RWPE2 (cell line): ENCODE measurements at regions not wholly inside any gene's neighbourhood (a gene's known extent, or its start where the extent isn't known, plus 50 kb on each side); places are given as distances from the start of the nearest gene placed in this dataset.

ENCODE experiments used
- ATAC-seq: fragments of 200-7000 bp; cut with Tn5 transposase; 3 replicates; pipeline ENCODE4 v1.9.1; 2021; ENCODE audit warnings: low read depth
- DNase-seq: peaks from one replicate; pipeline ENCODE4 v3.0.0-alpha.2; 2020; ENCODE audit warnings: low spot score
- H3K27ac ChIP-seq: fragments of 450-650 bp; 2 replicates; pipeline ENCODE4 v1.5.1; 2017; ENCODE audit warnings: mild to moderate bottlenecking; ENCODE audit not compliant: poor library complexity, severe bottlenecking
- H3K27me3 ChIP-seq: fragments of 250-450 bp; sonication (Bioruptor Pico); 2 replicates; pipeline ENCODE4 v1.5.1; 2021; ENCODE audit warnings: mild to moderate bottlenecking, moderate library complexity; ENCODE audit not compliant: insufficient read depth, poor library complexity, severe bottlenecking
- H3K36me3 ChIP-seq: fragments of 250-450 bp; sonication (Bioruptor Pico); 2 replicates; pipeline ENCODE4 v1.5.1; 2020; ENCODE audit warnings: low read depth, mild to moderate bottlenecking, moderate library complexity
- H3K4me1 ChIP-seq: fragments of 250-450 bp; sonication (Bioruptor Pico); 2 replicates; pipeline ENCODE4 v1.5.1; 2021; ENCODE audit warnings: mild to moderate bottlenecking, moderate library complexity; ENCODE audit not compliant: insufficient read depth, poor library complexity, severe bottlenecking
- H3K4me3 ChIP-seq: fragments of 250-450 bp; sonication (Bioruptor Pico); 2 replicates; pipeline ENCODE4 v1.5.1; 2021; ENCODE audit warnings: mild to moderate bottlenecking, moderate library complexity; ENCODE audit not compliant: severe bottlenecking
- H3K9me3 ChIP-seq: fragments of 250-450 bp; sonication (Bioruptor Pico); 2 replicates; pipeline ENCODE4 v1.5.1; 2021; ENCODE audit warnings: mild to moderate bottlenecking, moderate library complexity; ENCODE audit not compliant: severe bottlenecking
- CTCF ChIP-seq: fragments of 450-650 bp; IDR thresholded peaks from one replicate; pipeline ENCODE4 v1.5.1; 2017; ENCODE audit warnings: mild to moderate bottlenecking, moderate library complexity; ENCODE audit not compliant: poor library complexity, severe bottlenecking

GRCh38 chr1:30407865-30408580, 315.4 kb downstream of the MATN1 start:
- H3K4me1 ChIP-seq = no peaks in the 10 kb centered on the region
- no peaks in the 10 kb centered on the region for H3K9me3 ChIP-seq

GRCh38 chr1:30406996-30407864, 316.2 kb downstream of the MATN1 start:
- DNase-seq = peak; percentile 38
- H3K27me3 ChIP-seq = no peaks in the 10 kb centered on the region
- ATAC-seq = no peak
- TF ChIP-seq CTCF = no peak
- H3K27ac ChIP-seq = no peak overlapping the region
- H3K9me3 ChIP-seq = no peaks in the 10 kb centered on the region
- no peaks in the 10 kb centered on the region for H3K4me1 ChIP-seq
- H3K36me3 ChIP-seq = no peaks in the 10 kb centered on the region
- no peak overlapping the region for H3K4me3 ChIP-seq

More at GRCh38 chr1:30407865-30408580, 315.4 kb downstream of the MATN1 start:
- ATAC-seq (peak; percentile 31; the same call in 1 of the 3 replicates), DNase-seq (peak; percentile 23)
- H3K27me3 ChIP-seq = no peaks in the 10 kb centered on the region
- no peak for TF ChIP-seq CTCF
- H3K4me3 ChIP-seq = no peak overlapping the region
- H3K27ac ChIP-seq = no peak overlapping the region
- H3K36me3 ChIP-seq = no peaks in the 10 kb centered on the region

- DNase-seq (peak; percentile 23), ATAC-seq (no peak)
- H3K4me1 ChIP-seq = no peaks in the 10 kb centered on the region
Measured at GRCh38 chr1:30405631-30406212, 317.7 kb downstream of the MATN1 start.

GRCh38 chr1:30405081-30405480, 318.3 kb downstream of the MATN1 start:
- no peaks in the 10 kb centered on the region for H3K4me1 ChIP-seq
- DNase-seq = peak; percentile 34
- H3K4me3 ChIP-seq = no peak overlapping the region
- H3K27ac ChIP-seq = no peak overlapping the region
- H3K27me3 ChIP-seq = no peaks in the 10 kb centered on the region
- H3K36me3 ChIP-seq = no peaks in the 10 kb centered on the region
- TF ChIP-seq CTCF = no peak
- ATAC-seq = no peak
- H3K9me3 ChIP-seq = no peaks in the 10 kb centered on the region

More at GRCh38 chr1:30405631-30406212, 317.7 kb downstream of the MATN1 start:
- H3K9me3 ChIP-seq = no peaks in the 10 kb centered on the region
- H3K36me3 ChIP-seq = no peaks in the 10 kb centered on the region
- TF ChIP-seq CTCF = no peak
- H3K27me3 ChIP-seq = no peaks in the 10 kb centered on the region
- H3K27ac ChIP-seq = no peak overlapping the region
- no peak overlapping the region for H3K4me3 ChIP-seq
